HCT116 (cell line): ENCODE measurements at regions not wholly inside any gene's neighbourhood (a gene's known extent, or its start where the extent isn't known, plus 50 kb on each side); places are given as distances from the start of the nearest gene placed in this dataset.

Experiments
- ATAC-seq: fragments of 200-7000 bp; cut with Tn5 transposase; 2 replicates; pipeline ENCODE4 v1.9.1; 2020; ENCODE audit warnings: mild to moderate bottlenecking, moderate library complexity
- BruUV-seq: library from RNA; stranded (reverse); fragments of 400-500 nt; replicated peaks from 2 replicates; lab custom pipeline; 2021; lab: Mats Ljungman, UMichigan
- CTCF ChIA-PET: fragments of 300-600 bp; sonication (Branson Sonifier 250); formaldehyde crosslinking; loops from one replicate; lab custom pipeline; 2021; ENCODE audit warnings: antibody characterized with exemption; lab: Charles Lee
- POLR2A ChIA-PET: fragments of 300-600, 350-600 bp; sonication (Branson Sonifier 250); formaldehyde crosslinking; loops from one replicate; lab custom pipeline; 2021; ENCODE audit warnings: antibody characterized with exemption; lab: Charles Lee
- RAD21 ChIA-PET, 2 experiments: fragments of 300-600 bp; sonication (Branson Sonifier 250); formaldehyde crosslinking; loops; one replicate each; lab custom pipeline; 2023; ENCODE audit warnings: low total read pairs in 2 of 2; ENCODE audit not compliant: uncharacterized antibody in 2 of 2, unreplicated experiment in 2 of 2, low non-redundant PET in 1 of 2; lab: Charles Lee
- DNase-seq: peaks from one replicate; pipeline ENCODE4 v3.0.0-alpha.2; 2010; ENCODE audit warnings: low read depth, low spot score
- H2AFZ ChIP-seq: fragments of 200-600 bp; shearing (Covaris generic), sonication (generic); 2 replicates; pipeline ENCODE4 v1.6.1; 2017; ENCODE audit warnings: low read depth, mixed run types, mixed read lengths, antibody characterized with exemption, low read length; ENCODE audit not compliant: poor library complexity, severe bottlenecking
- H3K27ac ChIP-seq: 2 replicates; pipeline ENCODE4 v1.5.1; 2012; ENCODE audit warnings: low read depth, low read length
- H3K27me3 ChIP-seq: fragments of 200-600 bp; sonication (generic); 2 replicates; pipeline ENCODE4 v1.6.1; 2016; ENCODE audit warnings: mixed run types, low read length, mixed read lengths; ENCODE audit not compliant: insufficient read depth
- H3K36me3 ChIP-seq, 2 experiments: fragments of 200-500 bp in 1 of 2; fragments of 200-600 bp in 1 of 2; sonication (Bioruptor generic) in 1 of 2; sonication (generic) in 1 of 2; 2 replicates each; pipeline versions ENCODE4 v1.5.1 to v1.6.1; 2014 to 2016; ENCODE audit warnings: low read length in 2 of 2, inconsistent platforms in 1 of 2, mixed read lengths in 1 of 2, mixed run types in 1 of 2; ENCODE audit not compliant: insufficient read depth in 2 of 2, control insufficient read depth in 1 of 2
- H3K4me1 ChIP-seq, 2 experiments: fragments of 200-600 bp in 1 of 2; sonication (generic) in 1 of 2; 2 replicates each; pipeline versions ENCODE4 v1.5.1 to v1.6.1; 2012 to 2017; ENCODE audit warnings: low read length in 2 of 2, inconsistent platforms in 1 of 2, mild to moderate bottlenecking in 1 of 2, mixed read lengths in 1 of 2, mixed run types in 1 of 2, moderate library complexity in 1 of 2; ENCODE audit not compliant: insufficient read depth in 2 of 2, control insufficient read depth in 1 of 2
- H3K4me2 ChIP-seq: fragments of 200-600 bp; sonication (generic); 2 replicates; pipeline ENCODE4 v1.6.1; 2017; ENCODE audit warnings: mixed run types, low read length, mixed read lengths
- H3K4me3 ChIP-seq, 2 experiments: fragments of 200-600 bp in 1 of 2; sonication (generic) in 1 of 2; replicated peaks in 1 of 2; 2 replicates each; pipeline ENCODE4 v1.5.1; 2011 to 2016; ENCODE audit warnings: low read length in 2 of 2, control low read depth in 1 of 2, low read depth in 1 of 2, mild to moderate bottlenecking in 1 of 2, mixed read lengths in 1 of 2, mixed run types in 1 of 2
- H3K79me2 ChIP-seq: fragments of 200-600 bp; sonication (generic); 2 replicates; pipeline ENCODE4 v1.6.1; 2017; ENCODE audit warnings: mild to moderate bottlenecking, mixed run types, low read length, moderate library complexity, mixed read lengths; ENCODE audit not compliant: insufficient read depth
- H3K9ac ChIP-seq: fragments of 200-600 bp; sonication (generic); 2 replicates; pipeline ENCODE4 v1.6.1; 2016; ENCODE audit warnings: low read length, mixed read lengths
- H3K9me2 ChIP-seq: fragments of 200-600 bp; sonication (generic), shearing (Covaris generic); 2 replicates; pipeline ENCODE4 v1.6.1; 2017; ENCODE audit warnings: mixed run types, mild to moderate bottlenecking, moderate library complexity; ENCODE audit not compliant: insufficient read depth
- H3K9me3 ChIP-seq, 2 experiments: fragments of 200-500 bp in 1 of 2; fragments of 200-600 bp in 1 of 2; sonication (Bioruptor generic) in 1 of 2; sonication (generic) in 1 of 2; 2 replicates each; pipeline ENCODE4 v1.6.1; 2014 to 2017; ENCODE audit warnings: low read length in 2 of 2, mixed read lengths in 2 of 2, inconsistent platforms in 1 of 2, low read depth in 1 of 2, mild to moderate bottlenecking in 1 of 2, mixed run types in 1 of 2, moderate library complexity in 1 of 2; ENCODE audit not compliant: control insufficient read depth in 1 of 2, insufficient read depth in 1 of 2
- H4K20me1 ChIP-seq: fragments of 200-600 bp; sonication (generic), shearing (Covaris generic); 2 replicates; pipeline ENCODE4 v1.6.1; 2017; ENCODE audit warnings: mixed run types, mild to moderate bottlenecking, moderate library complexity; ENCODE audit not compliant: insufficient read depth
- CBX3 ChIP-seq: IDR thresholded peaks from 2 replicates; pipeline ENCODE4 v1.6.1; 2012; ENCODE audit warnings: low read depth
- CEBPB ChIP-seq: IDR thresholded peaks from 2 replicates; pipeline ENCODE4 v1.6.1; 2012; ENCODE audit warnings: low read depth
- EGR1 ChIP-seq: IDR thresholded peaks from 2 replicates; pipeline ENCODE4 v1.6.1; 2012; ENCODE audit warnings: low read depth
- EZH2 ChIP-seq: fragments of 200-600 bp; sonication (generic); IDR thresholded peaks from 2 replicates; pipeline ENCODE4 v1.6.1; 2017; ENCODE audit warnings: antibody characterized with exemption, mixed run types
- JUND ChIP-seq: IDR thresholded peaks from 2 replicates; pipeline ENCODE4 v1.6.1; 2012
- POLR2A ChIP-seq: IDR thresholded peaks from 2 replicates; pipeline ENCODE4 v1.7.0; 2011; ENCODE audit warnings: borderline replicate concordance; ENCODE audit not compliant: insufficient read depth, insufficient read length; ENCODE audit errors: extremely low read depth
- POLR2AphosphoS5 ChIP-seq: IDR thresholded peaks from 2 replicates; pipeline ENCODE4 v1.6.1; 2011; ENCODE audit warnings: mild to moderate bottlenecking, low read depth, low read length, moderate library complexity
- RAD21 ChIP-seq: IDR thresholded peaks from 2 replicates; pipeline ENCODE4 v1.6.1; 2012; ENCODE audit warnings: low read depth, mild to moderate bottlenecking
- SIN3A ChIP-seq: IDR thresholded peaks from 2 replicates; pipeline ENCODE4 v1.6.1; 2012; ENCODE audit warnings: low read depth
- SP1 ChIP-seq: IDR thresholded peaks from 2 replicates; pipeline ENCODE4 v1.6.1; 2012; ENCODE audit warnings: low read depth
- SRF ChIP-seq: IDR thresholded peaks from 2 replicates; pipeline ENCODE4 v1.6.1; 2012; ENCODE audit warnings: low read depth
- TCF7L2 ChIP-seq: IDR thresholded peaks from 2 replicates; pipeline ENCODE4 v1.7.0; 2011; ENCODE audit warnings: borderline replicate concordance, inconsistent platforms; ENCODE audit not compliant: insufficient read depth, insufficient read length; ENCODE audit errors: extremely low read depth
- YY1 ChIP-seq: IDR thresholded peaks from 2 replicates; pipeline ENCODE4 v1.6.1; 2011; ENCODE audit warnings: low read length, low read depth, moderate library complexity, mild to moderate bottlenecking; ENCODE audit not compliant: insufficient replicate concordance; ENCODE audit errors: extremely low read depth
- ZNF274 ChIP-seq: fragments of 200-500 bp; sonication (Bioruptor generic); IDR thresholded peaks from 2 replicates; pipeline ENCODE4 v1.6.1; 2014; ENCODE audit warnings: mild to moderate bottlenecking, low read depth, low read length, inconsistent platforms
- intact Hi-C: fragments of 100-400 bp; cut with micrococcal nuclease; formaldehyde crosslinking; loops from 2 replicates; pipeline ENCODE4 v1.10.0; 2022
- TF ChIP-seq, protein P1 (sequence below): IDR thresholded peaks from 2 replicates; pipeline ENCODE4 v1.6.1; 2012
- TF ChIP-seq, protein P2 (sequence below): IDR thresholded peaks from 2 replicates; pipeline ENCODE4 v1.6.1; 2012; ENCODE audit warnings: low read depth
- TF ChIP-seq, protein P3 (sequence below): IDR thresholded peaks from 2 replicates; pipeline ENCODE4 v1.6.1; 2012
- TF ChIP-seq, protein P4 (sequence below), 3 experiments: fragments of 200-600 bp in 1 of 3; sonication (generic) in 1 of 3; IDR thresholded peaks in 2 of 3; conservative IDR thresholded peaks in 1 of 3; 2 replicates each; pipeline ENCODE4 v1.5.1; 2012 to 2017; ENCODE audit warnings: low read depth in 2 of 3, low read length in 2 of 3, antibody characterized with exemption in 1 of 3, borderline replicate concordance in 1 of 3, control low read depth in 1 of 3, mild to moderate bottlenecking in 1 of 3, mixed read lengths in 1 of 3, mixed run types in 1 of 3, moderate library complexity in 1 of 3; ENCODE audit not compliant: insufficient read depth in 1 of 3

DNA sequence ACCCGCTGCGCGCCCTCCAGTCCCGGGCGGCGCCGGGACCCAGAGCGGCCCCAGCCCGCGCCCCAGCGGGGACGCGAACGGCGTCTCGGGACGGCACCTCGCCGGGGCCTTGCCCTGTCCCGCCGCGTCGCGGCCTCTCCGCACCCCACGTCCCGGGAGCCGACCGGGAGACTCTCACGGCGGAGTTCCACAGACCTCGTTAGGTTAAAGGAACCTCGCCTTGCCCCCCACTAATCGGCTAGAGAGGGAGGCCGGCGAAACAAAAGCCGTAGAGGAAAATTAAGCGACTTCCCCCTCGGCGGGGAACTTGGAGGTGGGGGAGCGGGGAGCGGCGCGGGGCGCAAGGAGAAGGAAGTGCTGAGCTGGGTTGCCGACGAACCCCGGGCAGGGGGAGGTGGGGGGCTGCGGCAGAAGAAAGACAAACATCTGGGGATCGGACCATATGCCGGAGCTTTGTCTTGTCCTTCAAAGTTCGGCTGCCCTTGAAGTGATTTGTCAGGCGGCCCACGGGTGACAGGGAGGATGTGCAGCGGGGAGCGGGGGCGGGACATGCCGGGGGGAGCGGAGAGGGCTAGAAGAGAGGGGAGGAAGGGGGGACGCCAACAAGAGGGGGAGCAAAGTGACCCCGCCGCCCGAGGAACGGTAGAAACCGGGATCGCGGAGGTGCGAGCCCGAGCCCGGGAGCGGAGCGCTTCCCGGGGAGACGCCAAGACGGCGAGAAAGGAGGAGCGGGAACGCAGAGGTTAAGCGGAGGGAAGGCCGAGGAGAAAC, 120.0 kb upstream of the RRP15 start:
- no peak overlapping the region for H3K27ac ChIP-seq
- TF ChIP-seq ZNF274 (no peak), TCF7L2 (no peak), JUND (no peak), POLR2AphosphoS5 (no peak), SP1 (no peak), CEBPB (no peak), SIN3A (no peak), POLR2A (no peak), SRF (no peak), YY1 (no peak), EZH2 (no peak), CBX3 (no peak), EGR1 (no peak), RAD21 (no peak)
- TF ChIP-seq, protein P1, sequence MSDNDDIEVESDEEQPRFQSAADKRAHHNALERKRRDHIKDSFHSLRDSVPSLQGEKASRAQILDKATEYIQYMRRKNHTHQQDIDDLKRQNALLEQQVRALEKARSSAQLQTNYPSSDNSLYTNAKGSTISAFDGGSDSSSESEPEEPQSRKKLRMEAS = no peak
- TF ChIP-seq, protein P2, sequence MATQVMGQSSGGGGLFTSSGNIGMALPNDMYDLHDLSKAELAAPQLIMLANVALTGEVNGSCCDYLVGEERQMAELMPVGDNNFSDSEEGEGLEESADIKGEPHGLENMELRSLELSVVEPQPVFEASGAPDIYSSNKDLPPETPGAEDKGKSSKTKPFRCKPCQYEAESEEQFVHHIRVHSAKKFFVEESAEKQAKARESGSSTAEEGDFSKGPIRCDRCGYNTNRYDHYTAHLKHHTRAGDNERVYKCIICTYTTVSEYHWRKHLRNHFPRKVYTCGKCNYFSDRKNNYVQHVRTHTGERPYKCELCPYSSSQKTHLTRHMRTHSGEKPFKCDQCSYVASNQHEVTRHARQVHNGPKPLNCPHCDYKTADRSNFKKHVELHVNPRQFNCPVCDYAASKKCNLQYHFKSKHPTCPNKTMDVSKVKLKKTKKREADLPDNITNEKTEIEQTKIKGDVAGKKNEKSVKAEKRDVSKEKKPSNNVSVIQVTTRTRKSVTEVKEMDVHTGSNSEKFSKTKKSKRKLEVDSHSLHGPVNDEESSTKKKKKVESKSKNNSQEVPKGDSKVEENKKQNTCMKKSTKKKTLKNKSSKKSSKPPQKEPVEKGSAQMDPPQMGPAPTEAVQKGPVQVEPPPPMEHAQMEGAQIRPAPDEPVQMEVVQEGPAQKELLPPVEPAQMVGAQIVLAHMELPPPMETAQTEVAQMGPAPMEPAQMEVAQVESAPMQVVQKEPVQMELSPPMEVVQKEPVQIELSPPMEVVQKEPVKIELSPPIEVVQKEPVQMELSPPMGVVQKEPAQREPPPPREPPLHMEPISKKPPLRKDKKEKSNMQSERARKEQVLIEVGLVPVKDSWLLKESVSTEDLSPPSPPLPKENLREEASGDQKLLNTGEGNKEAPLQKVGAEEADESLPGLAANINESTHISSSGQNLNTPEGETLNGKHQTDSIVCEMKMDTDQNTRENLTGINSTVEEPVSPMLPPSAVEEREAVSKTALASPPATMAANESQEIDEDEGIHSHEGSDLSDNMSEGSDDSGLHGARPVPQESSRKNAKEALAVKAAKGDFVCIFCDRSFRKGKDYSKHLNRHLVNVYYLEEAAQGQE = no peak
- TF ChIP-seq, protein P3, sequence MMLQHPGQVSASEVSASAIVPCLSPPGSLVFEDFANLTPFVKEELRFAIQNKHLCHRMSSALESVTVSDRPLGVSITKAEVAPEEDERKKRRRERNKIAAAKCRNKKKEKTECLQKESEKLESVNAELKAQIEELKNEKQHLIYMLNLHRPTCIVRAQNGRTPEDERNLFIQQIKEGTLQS = no peak
- TF ChIP-seq, protein P4, sequence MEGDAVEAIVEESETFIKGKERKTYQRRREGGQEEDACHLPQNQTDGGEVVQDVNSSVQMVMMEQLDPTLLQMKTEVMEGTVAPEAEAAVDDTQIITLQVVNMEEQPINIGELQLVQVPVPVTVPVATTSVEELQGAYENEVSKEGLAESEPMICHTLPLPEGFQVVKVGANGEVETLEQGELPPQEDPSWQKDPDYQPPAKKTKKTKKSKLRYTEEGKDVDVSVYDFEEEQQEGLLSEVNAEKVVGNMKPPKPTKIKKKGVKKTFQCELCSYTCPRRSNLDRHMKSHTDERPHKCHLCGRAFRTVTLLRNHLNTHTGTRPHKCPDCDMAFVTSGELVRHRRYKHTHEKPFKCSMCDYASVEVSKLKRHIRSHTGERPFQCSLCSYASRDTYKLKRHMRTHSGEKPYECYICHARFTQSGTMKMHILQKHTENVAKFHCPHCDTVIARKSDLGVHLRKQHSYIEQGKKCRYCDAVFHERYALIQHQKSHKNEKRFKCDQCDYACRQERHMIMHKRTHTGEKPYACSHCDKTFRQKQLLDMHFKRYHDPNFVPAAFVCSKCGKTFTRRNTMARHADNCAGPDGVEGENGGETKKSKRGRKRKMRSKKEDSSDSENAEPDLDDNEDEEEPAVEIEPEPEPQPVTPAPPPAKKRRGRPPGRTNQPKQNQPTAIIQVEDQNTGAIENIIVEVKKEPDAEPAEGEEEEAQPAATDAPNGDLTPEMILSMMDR (IDR thresholded peaks at IDR 0.05 in 2 of 3, conservative IDR thresholded peaks at IDR 0.05 in 1 of 3; ENCODE audit: borderline replicate concordance in 1 of 3, insufficient read depth in 1 of 3, low read depth in 2 of 3, low read length in 2 of 3) = no peak
- TF ChIP-seq, all 23 proteins: peak for 0
- intact Hi-C loops = no loop called here
- Histone ChIP-seq H3K4me2 (no peak overlapping the region), H4K20me1 (no peaks in the 10 kb centered on the region; the same call in 1 of the 2 replicates), H3K27me3 (peaks cover 10% of the 10 kb centered on the region), H3K36me3 (no peaks in the 10 kb centered on the region), H2AFZ (no peak overlapping the region), H3K79me2 (no peaks in the 10 kb centered on the region), H3K9me3 (no peaks in the 10 kb centered on the region), H3K4me1 (no peaks in the 10 kb centered on the region), H3K9me2 (no peaks in the 10 kb centered on the region), H3K9ac (no peak overlapping the region), H3K4me3 (no peak overlapping the region)
- ChIA-PET POLR2A (no interaction called here), RAD21 (no interaction called here), CTCF (no interaction called here)
- DNase-seq (no peak), ATAC-seq (no peak)
- BruUV-seq = no TSS peak
